ENCODE measurements at regions not wholly inside any gene's neighbourhood (a gene's known extent, or its start where the extent isn't known, plus 50 kb on each side); places are given as distances from the start of the nearest gene placed in this dataset.

DNA sequence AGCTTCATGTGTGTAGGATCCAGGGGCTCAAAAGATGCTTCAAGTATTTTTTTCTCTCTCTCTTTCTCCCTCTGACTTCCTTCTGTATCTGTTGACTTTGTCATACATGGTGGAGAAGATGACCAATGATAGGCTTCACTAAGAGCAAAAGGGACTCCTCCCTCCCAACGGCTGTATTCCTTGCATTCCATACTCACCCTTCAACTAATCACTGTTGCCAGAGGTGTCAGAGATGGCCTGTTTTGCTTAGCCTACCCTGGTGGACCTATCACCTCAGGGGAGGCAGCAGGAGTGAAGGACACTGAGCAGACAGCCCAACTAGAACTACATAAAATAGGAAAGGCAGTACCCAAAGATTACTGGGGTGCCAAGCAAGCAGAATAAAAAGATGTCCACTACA, 62.2 kb upstream of the C1QTNF7 start:
- TF ChIP-seq, protein P1, sequence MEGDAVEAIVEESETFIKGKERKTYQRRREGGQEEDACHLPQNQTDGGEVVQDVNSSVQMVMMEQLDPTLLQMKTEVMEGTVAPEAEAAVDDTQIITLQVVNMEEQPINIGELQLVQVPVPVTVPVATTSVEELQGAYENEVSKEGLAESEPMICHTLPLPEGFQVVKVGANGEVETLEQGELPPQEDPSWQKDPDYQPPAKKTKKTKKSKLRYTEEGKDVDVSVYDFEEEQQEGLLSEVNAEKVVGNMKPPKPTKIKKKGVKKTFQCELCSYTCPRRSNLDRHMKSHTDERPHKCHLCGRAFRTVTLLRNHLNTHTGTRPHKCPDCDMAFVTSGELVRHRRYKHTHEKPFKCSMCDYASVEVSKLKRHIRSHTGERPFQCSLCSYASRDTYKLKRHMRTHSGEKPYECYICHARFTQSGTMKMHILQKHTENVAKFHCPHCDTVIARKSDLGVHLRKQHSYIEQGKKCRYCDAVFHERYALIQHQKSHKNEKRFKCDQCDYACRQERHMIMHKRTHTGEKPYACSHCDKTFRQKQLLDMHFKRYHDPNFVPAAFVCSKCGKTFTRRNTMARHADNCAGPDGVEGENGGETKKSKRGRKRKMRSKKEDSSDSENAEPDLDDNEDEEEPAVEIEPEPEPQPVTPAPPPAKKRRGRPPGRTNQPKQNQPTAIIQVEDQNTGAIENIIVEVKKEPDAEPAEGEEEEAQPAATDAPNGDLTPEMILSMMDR (conservative IDR thresholded peaks at IDR 0.05; ENCODE audit: low read depth in 2 of 2) = no peak
- TF ChIP-seq POLR2AphosphoS5 (IDR thresholded peaks at IDR 0.05; ENCODE audit: low read depth) (no peak), EZH2 (IDR thresholded peaks at IDR 0.05; ENCODE audit: low read depth, unreplicated experiment) (no peak), ZNF331 (CRISPR knock-in tag; IDR thresholded peaks at IDR 0.05; ENCODE audit: low read depth) (no peak), EZH2phosphoT487 (IDR thresholded peaks at IDR 0.05; ENCODE audit: unreplicated experiment) (no peak), STAT1 (IDR thresholded peaks at IDR 0.05; ENCODE audit: unreplicated experiment) (no peak), CREB1 (CRISPR knock-in tag; IDR thresholded peaks at IDR 0.05; ENCODE audit: low read depth) (no peak), JUNB (IDR thresholded peaks at IDR 0.05; ENCODE audit: unreplicated experiment) (no peak)
- TF ChIP-seq, protein P2, sequence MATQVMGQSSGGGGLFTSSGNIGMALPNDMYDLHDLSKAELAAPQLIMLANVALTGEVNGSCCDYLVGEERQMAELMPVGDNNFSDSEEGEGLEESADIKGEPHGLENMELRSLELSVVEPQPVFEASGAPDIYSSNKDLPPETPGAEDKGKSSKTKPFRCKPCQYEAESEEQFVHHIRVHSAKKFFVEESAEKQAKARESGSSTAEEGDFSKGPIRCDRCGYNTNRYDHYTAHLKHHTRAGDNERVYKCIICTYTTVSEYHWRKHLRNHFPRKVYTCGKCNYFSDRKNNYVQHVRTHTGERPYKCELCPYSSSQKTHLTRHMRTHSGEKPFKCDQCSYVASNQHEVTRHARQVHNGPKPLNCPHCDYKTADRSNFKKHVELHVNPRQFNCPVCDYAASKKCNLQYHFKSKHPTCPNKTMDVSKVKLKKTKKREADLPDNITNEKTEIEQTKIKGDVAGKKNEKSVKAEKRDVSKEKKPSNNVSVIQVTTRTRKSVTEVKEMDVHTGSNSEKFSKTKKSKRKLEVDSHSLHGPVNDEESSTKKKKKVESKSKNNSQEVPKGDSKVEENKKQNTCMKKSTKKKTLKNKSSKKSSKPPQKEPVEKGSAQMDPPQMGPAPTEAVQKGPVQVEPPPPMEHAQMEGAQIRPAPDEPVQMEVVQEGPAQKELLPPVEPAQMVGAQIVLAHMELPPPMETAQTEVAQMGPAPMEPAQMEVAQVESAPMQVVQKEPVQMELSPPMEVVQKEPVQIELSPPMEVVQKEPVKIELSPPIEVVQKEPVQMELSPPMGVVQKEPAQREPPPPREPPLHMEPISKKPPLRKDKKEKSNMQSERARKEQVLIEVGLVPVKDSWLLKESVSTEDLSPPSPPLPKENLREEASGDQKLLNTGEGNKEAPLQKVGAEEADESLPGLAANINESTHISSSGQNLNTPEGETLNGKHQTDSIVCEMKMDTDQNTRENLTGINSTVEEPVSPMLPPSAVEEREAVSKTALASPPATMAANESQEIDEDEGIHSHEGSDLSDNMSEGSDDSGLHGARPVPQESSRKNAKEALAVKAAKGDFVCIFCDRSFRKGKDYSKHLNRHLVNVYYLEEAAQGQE (IDR thresholded peaks at IDR 0.05; ENCODE audit: unreplicated experiment) = no peak
- TF ChIP-seq, protein P3, sequence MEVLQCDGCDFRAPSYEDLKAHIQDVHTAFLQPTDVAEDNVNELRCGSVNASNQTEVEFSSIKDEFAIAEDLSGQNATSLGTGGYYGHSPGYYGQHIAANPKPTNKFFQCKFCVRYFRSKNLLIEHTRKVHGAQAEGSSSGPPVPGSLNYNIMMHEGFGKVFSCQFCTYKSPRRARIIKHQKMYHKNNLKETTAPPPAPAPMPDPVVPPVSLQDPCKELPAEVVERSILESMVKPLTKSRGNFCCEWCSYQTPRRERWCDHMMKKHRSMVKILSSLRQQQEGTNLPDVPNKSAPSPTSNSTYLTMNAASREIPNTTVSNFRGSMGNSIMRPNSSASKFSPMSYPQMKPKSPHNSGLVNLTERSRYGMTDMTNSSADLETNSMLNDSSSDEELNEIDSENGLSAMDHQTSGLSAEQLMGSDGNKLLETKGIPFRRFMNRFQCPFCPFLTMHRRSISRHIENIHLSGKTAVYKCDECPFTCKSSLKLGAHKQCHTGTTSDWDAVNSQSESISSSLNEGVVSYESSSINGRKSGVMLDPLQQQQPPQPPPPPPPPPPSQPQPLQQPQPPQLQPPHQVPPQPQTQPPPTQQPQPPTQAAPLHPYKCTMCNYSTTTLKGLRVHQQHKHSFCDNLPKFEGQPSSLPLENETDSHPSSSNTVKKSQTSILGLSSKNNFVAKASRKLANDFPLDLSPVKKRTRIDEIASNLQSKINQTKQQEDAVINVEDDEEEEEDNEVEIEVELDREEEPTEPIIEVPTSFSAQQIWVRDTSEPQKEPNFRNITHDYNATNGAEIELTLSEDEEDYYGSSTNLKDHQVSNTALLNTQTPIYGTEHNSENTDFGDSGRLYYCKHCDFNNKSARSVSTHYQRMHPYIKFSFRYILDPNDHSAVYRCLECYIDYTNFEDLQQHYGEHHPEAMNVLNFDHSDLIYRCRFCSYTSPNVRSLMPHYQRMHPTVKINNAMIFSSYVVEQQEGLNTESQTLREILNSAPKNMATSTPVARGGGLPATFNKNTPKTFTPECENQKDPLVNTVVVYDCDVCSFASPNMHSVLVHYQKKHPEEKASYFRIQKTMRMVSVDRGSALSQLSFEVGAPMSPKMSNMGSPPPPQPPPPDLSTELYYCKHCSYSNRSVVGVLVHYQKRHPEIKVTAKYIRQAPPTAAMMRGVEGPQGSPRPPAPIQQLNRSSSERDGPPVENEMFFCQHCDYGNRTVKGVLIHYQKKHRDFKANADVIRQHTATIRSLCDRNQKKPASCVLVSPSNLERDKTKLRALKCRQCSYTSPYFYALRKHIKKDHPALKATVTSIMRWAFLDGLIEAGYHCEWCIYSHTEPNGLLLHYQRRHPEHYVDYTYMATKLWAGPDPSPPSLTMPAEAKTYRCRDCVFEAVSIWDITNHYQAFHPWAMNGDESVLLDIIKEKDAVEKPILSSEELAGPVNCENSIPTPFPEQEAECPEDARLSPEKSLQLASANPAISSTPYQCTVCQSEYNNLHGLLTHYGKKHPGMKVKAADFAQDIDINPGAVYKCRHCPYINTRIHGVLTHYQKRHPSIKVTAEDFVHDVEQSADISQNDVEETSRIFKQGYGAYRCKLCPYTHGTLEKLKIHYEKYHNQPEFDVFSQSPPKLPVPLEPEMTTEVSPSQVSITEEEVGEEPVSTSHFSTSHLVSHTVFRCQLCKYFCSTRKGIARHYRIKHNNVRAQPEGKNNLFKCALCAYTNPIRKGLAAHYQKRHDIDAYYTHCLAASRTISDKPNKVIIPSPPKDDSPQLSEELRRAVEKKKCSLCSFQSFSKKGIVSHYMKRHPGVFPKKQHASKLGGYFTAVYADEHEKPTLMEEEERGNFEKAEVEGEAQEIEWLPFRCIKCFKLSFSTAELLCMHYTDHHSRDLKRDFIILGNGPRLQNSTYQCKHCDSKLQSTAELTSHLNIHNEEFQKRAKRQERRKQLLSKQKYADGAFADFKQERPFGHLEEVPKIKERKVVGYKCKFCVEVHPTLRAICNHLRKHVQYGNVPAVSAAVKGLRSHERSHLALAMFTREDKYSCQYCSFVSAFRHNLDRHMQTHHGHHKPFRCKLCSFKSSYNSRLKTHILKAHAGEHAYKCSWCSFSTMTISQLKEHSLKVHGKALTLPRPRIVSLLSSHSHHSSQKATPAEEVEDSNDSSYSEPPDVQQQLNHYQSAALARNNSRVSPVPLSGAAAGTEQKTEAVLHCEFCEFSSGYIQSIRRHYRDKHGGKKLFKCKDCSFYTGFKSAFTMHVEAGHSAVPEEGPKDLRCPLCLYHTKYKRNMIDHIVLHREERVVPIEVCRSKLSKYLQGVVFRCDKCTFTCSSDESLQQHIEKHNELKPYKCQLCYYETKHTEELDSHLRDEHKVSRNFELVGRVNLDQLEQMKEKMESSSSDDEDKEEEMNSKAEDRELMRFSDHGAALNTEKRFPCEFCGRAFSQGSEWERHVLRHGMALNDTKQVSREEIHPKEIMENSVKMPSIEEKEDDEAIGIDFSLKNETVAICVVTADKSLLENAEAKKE (CRISPR knock-in tag; IDR thresholded peaks at IDR 0.05) = no peak
- TF ChIP-seq, protein P4, sequence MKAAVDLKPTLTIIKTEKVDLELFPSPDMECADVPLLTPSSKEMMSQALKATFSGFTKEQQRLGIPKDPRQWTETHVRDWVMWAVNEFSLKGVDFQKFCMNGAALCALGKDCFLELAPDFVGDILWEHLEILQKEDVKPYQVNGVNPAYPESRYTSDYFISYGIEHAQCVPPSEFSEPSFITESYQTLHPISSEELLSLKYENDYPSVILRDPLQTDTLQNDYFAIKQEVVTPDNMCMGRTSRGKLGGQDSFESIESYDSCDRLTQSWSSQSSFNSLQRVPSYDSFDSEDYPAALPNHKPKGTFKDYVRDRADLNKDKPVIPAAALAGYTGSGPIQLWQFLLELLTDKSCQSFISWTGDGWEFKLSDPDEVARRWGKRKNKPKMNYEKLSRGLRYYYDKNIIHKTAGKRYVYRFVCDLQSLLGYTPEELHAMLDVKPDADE (IDR thresholded peaks at IDR 0.05) = no peak
